GM21423 (cell line): ENCODE measurements at regions not wholly inside any gene's neighbourhood (a gene's known extent, or its start where the extent isn't known, plus 50 kb on each side); places are given as distances from the start of the nearest gene placed in this dataset.

Experiments
- ATAC-seq: cut with Tn5 transposase; IDR thresholded peaks from one replicate; pipeline ENCODE4 v1.9.1; 2021; ENCODE audit warnings: mild to moderate bottlenecking, moderate library complexity; ENCODE audit not compliant: unreplicated experiment

GRCh38 chr14:38526826-38527501 lies 271.1 kb upstream of the CLEC14A start:
- ATAC-seq, result no peak

GRCh38 chr14:38524636-38525509 lies 269.0 kb upstream of the CLEC14A start:
- ATAC-seq, result no peak

GRCh38 chr14:38522724-38523123 lies 266.8 kb upstream of the CLEC14A start:
- ATAC-seq, result no peak

GRCh38 chr14:38521591-38521990 lies 265.7 kb upstream of the CLEC14A start:
- no peak for ATAC-seq

GRCh38 chr14:38517426-38517825 lies 261.5 kb upstream of the CLEC14A start:
- no peak for ATAC-seq

- ATAC-seq, result no peak
These were observed 256.3 kb upstream of the CLEC14A start for GRCh38 chr14:38512236-38512635.

- no peak for ATAC-seq
These were observed 251.4 kb upstream of the CLEC14A start for GRCh38 chr14:38507299-38507698.

GRCh38 chr14:38505973-38506249 lies 250.0 kb upstream of the CLEC14A start:
- ATAC-seq, result no peak

GRCh38 chr14:38505221-38505972 lies 249.5 kb upstream of the CLEC14A start:
- ATAC-seq, result no peak

GRCh38 chr14:38504175-38504574 lies 248.3 kb upstream of the CLEC14A start:
- no peak for ATAC-seq

- no peak for ATAC-seq
These were observed 246.3 kb upstream of the CLEC14A start for GRCh38 chr14:38502239-38502638.

GRCh38 chr14:38500125-38500524 lies 244.2 kb upstream of the CLEC14A start:
- ATAC-seq, result no peak

- ATAC-seq, result no peak
These were observed 240.2 kb upstream of the CLEC14A start for GRCh38 chr14:38496092-38496491.

GRCh38 chr14:38490273-38490672 lies 234.4 kb upstream of the CLEC14A start:
- ATAC-seq, result peak; percentile 86

GRCh38 chr14:38485026-38485425 lies 229.1 kb upstream of the CLEC14A start:
- ATAC-seq, result no peak

GRCh38 chr14:38481952-38482678 lies 226.2 kb upstream of the CLEC14A start:
- ATAC-seq, result no peak

- no peak for ATAC-seq
These were observed 213.3 kb upstream of the CLEC14A start for GRCh38 chr14:38469156-38469555.

- ATAC-seq, result no peak
These were observed 186.3 kb upstream of the CLEC14A start for GRCh38 chr14:38442208-38442607.

GRCh38 chr14:38432186-38432585 lies 176.3 kb upstream of the CLEC14A start:
- no peak for ATAC-seq

- ATAC-seq, result no peak
These were observed 175.3 kb upstream of the CLEC14A start for GRCh38 chr14:38431156-38431555.

- no peak for ATAC-seq
These were observed 174.6 kb upstream of the CLEC14A start for GRCh38 chr14:38430522-38430921.
